Body of pancreas (tissue), 4 donors: ENCODE measurements at regions not wholly inside any gene's neighbourhood (a gene's known extent, or its start where the extent isn't known, plus 50 kb on each side); places are given as distances from the start of the nearest gene placed in this dataset.

Experiments
- CTCF ChIP-seq, 7 experiments: fragments of 450-650 bp in 4 of 7; fragments of 200-600 bp in 3 of 7; sonication (generic) in 3 of 7; IDR thresholded peaks; one replicate each; pipeline ENCODE4 v1.5.1; 2016 to 2019; ENCODE audit warnings: antibody characterized with exemption in 7 of 7
- POLR2A ChIP-seq, 3 donors: fragments of 450-650 bp; IDR thresholded peaks; one replicate each; pipeline ENCODE4 v1.6.1; 2016; ENCODE audit warnings: antibody characterized with exemption in 3 of 3, mild to moderate bottlenecking in 2 of 3

GRCh38 chr3:76400141-76400540 lies 614.8 kb upstream of the ZNF717 start:
- TF ChIP-seq CTCF (IDR thresholded peaks at IDR 0.05) = no peak
- no peak for TF ChIP-seq POLR2A (IDR thresholded peaks at IDR 0.05)
